Dedifferentiated amniotic fluid mesenchymal stem cell (primary cell): ENCODE measurements at regions not wholly inside any gene's neighbourhood (a gene's known extent, or its start where the extent isn't known, plus 50 kb on each side); places are given as distances from the start of the nearest gene placed in this dataset.
"Not testable (repeated sequence)": the region's sequence is repeated elsewhere in the genome, so short reads cannot be mapped to it uniquely, and the experiment has no call there.

ENCODE experiments used
- DNase-seq: peaks from one replicate; pipeline ENCODE4 v3.0.0-alpha.2; 2016; ENCODE audit errors: extremely low spot score

DNA sequence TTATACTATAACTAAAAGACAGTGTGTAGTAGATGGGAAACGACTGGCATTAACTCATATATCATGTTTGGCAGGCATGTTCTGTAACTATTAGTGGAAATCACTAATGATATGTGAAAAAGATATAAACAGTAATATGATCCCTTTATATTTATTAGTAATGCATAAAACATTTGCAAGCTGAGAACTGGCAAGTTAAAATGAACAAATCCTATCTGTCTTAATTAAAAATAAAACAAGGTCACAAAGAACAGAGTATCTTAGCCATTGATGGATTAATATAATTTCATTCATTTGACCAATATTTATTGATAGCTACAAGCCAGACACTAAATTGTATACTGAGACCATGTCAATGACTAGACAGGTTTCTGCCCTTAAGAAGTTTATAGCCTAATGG lies 154.5 kb downstream of the CRPPA start:
- no peak for DNase-seq

DNA sequence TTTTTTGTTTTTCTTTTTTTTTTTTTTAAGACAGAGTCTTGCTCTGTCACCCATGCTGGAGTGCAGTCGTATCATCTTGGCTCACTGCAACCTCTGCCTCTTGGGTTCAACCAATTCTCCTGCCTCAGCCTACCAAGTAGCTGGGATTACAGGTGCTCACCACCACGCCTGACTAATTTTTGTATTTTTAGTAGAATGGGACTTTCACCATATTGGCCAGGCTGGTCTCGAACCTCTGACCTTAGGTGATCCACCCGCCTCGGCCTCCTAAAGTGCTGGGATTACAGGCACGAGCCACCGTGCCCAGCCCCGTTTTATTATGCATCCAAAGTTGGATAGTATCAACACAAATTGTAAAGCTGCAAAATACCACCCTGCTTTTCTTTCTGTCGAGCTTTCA lies 154.9 kb downstream of the CRPPA start:
- not testable (repeated sequence) for DNase-seq

GRCh38 chr7:16265863-16266458 lies 155.4 kb downstream of the CRPPA start:
- DNase-seq: no peak

- no peak for DNase-seq
These were observed 156.2 kb downstream of the CRPPA start for GRCh38 chr7:16264823-16265804.

DNA sequence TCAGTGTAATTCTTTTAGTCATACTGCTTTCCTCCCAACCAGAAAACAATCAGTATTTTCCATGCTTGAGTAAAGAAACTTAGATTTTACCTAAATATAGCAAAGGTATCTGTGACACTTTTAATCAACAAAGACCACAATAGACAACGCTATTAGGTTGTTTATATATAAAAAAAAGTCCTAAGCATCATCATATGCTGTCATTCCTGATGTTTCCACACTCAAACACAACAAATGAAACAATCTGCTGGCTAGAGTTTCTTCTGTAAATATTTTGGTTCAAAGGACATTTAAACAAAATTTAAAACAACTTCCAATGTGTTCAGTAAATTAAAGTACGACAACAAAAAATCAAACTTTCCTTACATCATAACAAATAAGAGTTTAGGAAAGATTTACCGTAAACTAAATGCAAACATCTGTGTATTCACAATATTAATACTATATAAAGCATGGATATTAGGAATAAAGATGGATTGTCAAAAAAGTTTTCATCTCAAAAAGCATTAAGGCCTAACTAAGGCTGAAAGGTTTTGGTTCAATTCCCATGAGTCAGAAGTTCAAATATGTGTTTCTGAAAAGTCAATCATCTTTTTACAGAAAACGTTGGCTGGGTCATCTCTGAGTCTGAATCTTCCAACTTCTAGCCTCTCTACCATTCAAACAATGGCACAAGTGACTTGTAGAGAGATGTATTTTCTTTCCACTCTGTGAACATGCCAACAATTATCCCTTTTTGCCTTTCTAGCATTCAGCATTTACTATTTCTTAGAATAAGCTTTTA lies 157.1 kb downstream of the CRPPA start:
- DNase-seq: no peak

- not testable (repeated sequence) for DNase-seq
These were observed 158.0 kb downstream of the CRPPA start for GRCh38 chr7:16263377-16263776.

DNA sequence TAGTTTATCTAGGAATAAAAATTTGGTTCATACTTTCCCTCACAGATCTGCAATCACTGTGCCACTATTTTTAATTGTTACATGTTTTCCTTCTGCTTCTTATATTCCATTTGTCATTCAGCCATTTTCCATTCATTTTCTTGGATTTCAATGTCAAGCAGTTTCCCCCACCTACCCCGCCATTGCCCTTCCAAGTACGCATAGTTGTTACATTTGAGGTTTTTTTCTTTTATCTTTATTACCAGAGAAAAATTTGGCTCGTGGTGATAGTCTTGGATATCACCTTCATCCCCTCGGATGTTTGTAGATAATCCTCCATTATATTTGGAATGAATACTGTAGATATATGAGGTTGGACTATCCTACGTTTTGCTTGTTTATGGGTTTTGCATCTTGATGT lies 159.7 kb downstream of the CRPPA start:
- DNase-seq: no peak

- DNase-seq: no peak
These were observed 160.2 kb downstream of the CRPPA start for GRCh38 chr7:16261100-16261499.

DNA sequence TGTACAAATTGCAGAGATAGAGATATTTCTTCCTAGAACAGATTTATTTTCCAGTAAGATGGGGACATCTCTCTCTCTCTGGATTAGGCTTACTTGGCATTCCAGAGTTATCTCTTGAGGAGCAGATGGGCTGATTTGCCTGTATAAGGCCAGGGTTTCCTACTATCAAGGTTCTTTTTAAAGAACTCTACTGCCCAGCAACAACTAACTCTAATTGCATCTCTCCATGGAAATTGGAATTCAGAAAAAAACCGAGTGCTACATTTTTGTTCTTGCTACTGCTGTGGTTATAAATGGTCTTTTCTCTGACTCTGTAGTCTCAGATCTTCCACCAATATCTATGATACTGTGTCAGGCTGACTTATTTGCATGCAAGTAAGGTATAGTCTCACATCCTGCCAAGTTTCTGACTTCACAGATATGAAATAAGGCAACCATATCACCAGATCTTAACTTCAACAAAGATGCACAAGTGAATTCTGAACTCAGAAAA lies 161.1 kb downstream of the CRPPA start:
- no peak for DNase-seq

GRCh38 chr7:16256419-16256818 lies 164.9 kb downstream of the CRPPA start:
- not testable (repeated sequence) for DNase-seq

DNA sequence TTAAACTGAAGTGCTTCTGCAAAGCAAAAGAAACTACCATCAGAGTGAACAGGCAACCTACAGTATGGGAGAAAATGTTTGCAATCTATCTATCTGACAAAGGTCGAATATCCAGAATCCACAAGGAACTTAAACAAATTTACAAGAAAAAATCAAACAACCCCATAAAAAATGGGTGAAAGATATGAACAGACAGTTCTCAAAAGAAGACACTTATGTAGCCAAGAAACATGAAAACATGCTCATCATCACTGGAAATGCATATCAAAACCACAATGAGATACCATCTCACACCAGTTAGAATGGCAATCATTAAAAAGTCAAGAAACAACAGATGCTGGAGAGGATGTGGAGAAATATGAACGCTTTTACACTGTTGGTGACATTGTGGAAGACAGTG lies 165.4 kb downstream of the CRPPA start:
- not testable (repeated sequence) for DNase-seq

DNA sequence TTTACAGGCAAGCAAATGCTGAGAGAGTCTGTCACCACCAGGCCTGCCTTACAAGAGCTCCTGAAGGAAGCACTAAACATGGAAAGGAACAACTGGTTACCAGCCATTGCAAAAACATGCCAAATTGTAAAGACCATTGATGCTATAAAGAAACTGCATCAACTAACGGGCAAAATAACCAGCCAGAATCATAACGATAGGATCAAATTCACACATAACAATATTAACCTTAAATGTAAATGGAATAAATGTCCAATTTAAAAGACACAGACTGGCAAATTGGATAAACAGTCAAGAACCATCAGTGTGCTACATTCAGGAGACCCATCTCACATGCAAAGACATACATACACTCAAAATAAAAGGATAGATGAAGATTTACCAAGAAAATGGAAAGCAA lies 170.7 kb downstream of the CRPPA start:
- DNase-seq: not testable (repeated sequence)

GRCh38 chr7:16249204-16249603 lies 172.1 kb downstream of the CRPPA start:
- not testable (repeated sequence) for DNase-seq

GRCh38 chr7:16248556-16248955 lies 172.8 kb downstream of the CRPPA start:
- not testable (repeated sequence) for DNase-seq

GRCh38 chr7:16244469-16244868 lies 176.9 kb downstream of the CRPPA start:
- DNase-seq: no peak

- DNase-seq: no peak
These were observed 178.4 kb downstream of the CRPPA start for GRCh38 chr7:16242920-16243319.

GRCh38 chr7:16241017-16241416 lies 180.3 kb downstream of the CRPPA start:
- no peak for DNase-seq

GRCh38 chr7:16236381-16236780 lies 185.0 kb downstream of the CRPPA start:
- no peak for DNase-seq

DNA sequence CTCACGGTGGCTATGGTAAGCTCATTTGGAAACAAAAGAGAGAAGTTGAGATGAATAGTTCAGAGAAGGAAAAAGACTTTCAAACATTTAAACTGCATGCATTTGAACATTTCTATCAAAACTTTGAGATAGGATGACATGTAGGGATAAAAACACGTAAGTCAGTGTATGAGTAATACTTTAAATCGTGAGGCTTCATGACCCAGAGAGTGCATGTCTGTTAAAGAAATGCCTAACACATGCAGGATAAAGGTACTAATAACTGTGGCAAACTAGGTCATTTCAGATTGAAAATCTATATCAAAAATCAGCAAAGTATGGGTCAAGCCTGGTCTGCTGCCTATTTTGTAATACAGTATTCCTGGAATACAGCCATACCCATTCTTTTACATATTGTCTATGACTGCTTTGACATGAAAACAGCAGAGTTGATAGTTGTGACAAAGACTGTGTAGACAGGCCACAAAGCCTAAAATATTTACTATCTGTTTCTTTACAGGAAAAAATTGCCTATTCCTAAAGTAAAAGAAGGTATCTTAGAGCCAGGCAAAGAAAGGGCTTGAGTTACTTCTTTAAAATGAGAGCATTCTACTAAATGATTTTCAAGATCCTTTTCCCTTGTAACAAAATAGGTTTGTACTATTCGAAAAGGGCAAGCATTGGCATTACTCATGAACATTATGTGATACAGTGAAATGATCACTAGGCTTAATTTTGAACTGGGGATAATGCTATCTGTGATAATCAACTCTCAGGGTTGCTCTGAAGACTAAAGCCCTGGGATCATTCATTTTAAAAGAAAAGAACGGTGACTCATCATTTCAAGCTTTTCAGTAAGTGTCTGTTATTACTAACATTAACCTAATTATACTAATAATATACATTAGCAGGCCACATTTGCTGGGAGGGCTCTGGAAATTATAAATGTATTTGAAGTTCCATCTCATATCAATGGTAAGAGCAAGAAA lies 185.9 kb downstream of the CRPPA start:
- no peak for DNase-seq

GRCh38 chr7:16234493-16235146 lies 186.7 kb downstream of the CRPPA start:
- no peak for DNase-seq
